Natural killer cell treated with Interleukin-12 subunit alpha and Interleukin-12 subunit beta and Interleukin-15 and Interleukin-18, amount 100 ng/mL, for 72 hours (primary cell): ENCODE measurements at regions not wholly inside any gene's neighbourhood (a gene's known extent, or its start where the extent isn't known, plus 50 kb on each side); places are given as distances from the start of the nearest gene placed in this dataset.
"Not testable (repeated sequence)": the region's sequence is repeated elsewhere in the genome, so short reads cannot be mapped to it uniquely, and the experiment has no call there.

Experiments
- ATAC-seq, 2 donors: fragments of 150-1000 bp; cut with Tn5 transposase in 1 of 2; sonication (Bioruptor Pico), chemical (Tn5 transposase) in 1 of 2; 2 replicates each; pipeline ENCODE4 v1.10.0; 2021
- DNase-seq: peaks from one replicate; pipeline ENCODE4 v3.0.0; 2022; ENCODE audit warnings: low spot score
- H3K27ac Mint-ChIP-seq, 2 donors: 1 replicate in 1 of 2; 2 replicates in 1 of 2; pipeline ENCODE4 v1.8.0; 2022; ENCODE audit warnings: mixed read lengths in 2 of 2, mild to moderate bottlenecking in 1 of 2, moderate library complexity in 1 of 2
- H3K27me3 Mint-ChIP-seq, 2 donors: 1 replicate in 1 of 2; 2 replicates in 1 of 2; pipeline ENCODE4 v1.8.0; 2022; ENCODE audit warnings: mixed read lengths in 2 of 2
- H3K36me3 Mint-ChIP-seq: one replicate; pipeline ENCODE4 v1.8.0; 2022; ENCODE audit warnings: mixed read lengths
- H3K4me1 Mint-ChIP-seq, 2 donors: 1 replicate in 1 of 2; 2 replicates in 1 of 2; pipeline ENCODE4 v1.8.0; 2022; ENCODE audit warnings: low read depth in 2 of 2, mixed read lengths in 2 of 2, mild to moderate bottlenecking in 1 of 2
- H3K4me3 Mint-ChIP-seq: one replicate; pipeline ENCODE4 v1.8.0; 2022; ENCODE audit warnings: mixed read lengths
- H3K9me3 Mint-ChIP-seq: 2 replicates; pipeline ENCODE4 v1.8.0; 2022; ENCODE audit warnings: mixed read lengths

DNA sequence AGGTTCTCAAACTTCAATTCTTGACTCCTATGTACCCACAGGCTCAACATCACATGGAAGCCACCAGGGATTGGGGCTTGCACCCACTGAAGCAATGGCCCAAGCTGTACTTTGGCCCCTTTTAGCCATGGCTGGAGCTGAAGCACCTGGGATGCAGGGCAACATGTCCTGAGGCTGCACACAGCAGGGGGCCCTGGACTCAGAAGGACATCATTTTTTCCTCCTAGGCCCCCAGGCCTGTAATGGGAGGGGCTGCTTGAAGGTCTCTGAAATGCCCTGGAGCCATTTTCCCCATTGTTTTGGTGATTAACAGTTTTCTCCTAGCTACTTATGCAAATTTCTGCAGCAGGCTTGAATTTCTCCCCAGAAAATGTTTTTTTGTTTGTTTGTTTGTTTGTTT is 465.1 kb upstream of the PCDH10 start:
- no peaks in the 10 kb centered on the region for H3K4me1 Mint-ChIP-seq
- DNase-seq = no peak
- H3K9me3 Mint-ChIP-seq = peaks cover 21% of the 10 kb centered on the region
- no peak overlapping the region for H3K27ac Mint-ChIP-seq
- H3K36me3 Mint-ChIP-seq = peaks cover 7% of the 10 kb centered on the region
- H3K4me3 Mint-ChIP-seq = no peak overlapping the region
- no peaks in the 10 kb centered on the region for H3K27me3 Mint-ChIP-seq
- ATAC-seq = no peak

DNA sequence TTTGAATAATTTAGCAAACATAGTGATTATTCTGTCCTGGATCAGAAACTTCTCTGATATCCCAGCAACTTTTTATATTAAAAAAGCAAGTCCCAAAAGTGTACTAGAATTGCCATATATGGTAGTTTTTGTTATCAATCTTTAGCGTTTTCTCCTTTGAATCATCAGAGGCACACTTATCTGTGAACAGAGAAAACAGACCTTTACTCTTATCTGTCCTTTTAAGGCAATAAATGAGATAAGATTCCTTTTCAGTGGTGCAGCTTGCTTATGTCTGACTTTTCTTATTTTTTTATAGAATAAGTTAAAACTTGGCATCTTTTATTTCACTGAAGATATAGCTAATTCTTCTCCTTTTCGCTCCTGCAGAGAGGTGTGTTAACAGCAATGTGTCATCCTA is 458.1 kb upstream of the PCDH10 start:
- ATAC-seq = no peak
- DNase-seq = no peak
- peaks cover 11% of the 10 kb centered on the region for H3K9me3 Mint-ChIP-seq
- H3K4me1 Mint-ChIP-seq = no peaks in the 10 kb centered on the region
- no peaks in the 10 kb centered on the region for H3K27me3 Mint-ChIP-seq
- H3K36me3 Mint-ChIP-seq = peaks cover 4% of the 10 kb centered on the region
- no peak overlapping the region for H3K4me3 Mint-ChIP-seq
- H3K27ac Mint-ChIP-seq = no peak overlapping the region

DNA sequence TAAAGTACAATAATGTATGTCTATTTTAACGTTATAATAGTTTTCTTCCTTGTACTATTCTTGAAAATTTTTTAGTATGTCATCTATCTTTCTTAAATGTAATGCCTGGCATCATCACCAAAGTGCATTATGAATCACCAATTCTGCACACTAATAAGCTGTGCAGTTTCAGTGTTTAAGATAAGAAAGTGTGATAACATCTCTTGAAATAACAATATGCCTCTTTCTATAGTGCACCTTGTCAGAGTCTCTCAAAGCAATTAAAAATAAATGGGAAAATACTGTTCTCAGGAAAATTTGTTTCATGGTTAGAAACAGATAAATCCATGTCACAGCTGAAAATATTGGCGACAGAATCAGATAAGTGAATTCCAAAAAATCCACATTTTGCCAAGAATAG is 457.4 kb upstream of the PCDH10 start:
- Mint-ChIP-seq H3K27ac (no peak overlapping the region), H3K4me1 (no peaks in the 10 kb centered on the region), H3K4me3 (no peak overlapping the region), H3K27me3 (no peaks in the 10 kb centered on the region), H3K36me3 (peaks cover 4% of the 10 kb centered on the region), H3K9me3 (peaks cover 11% of the 10 kb centered on the region)
- DNase-seq (no peak), ATAC-seq (no peak)

DNA sequence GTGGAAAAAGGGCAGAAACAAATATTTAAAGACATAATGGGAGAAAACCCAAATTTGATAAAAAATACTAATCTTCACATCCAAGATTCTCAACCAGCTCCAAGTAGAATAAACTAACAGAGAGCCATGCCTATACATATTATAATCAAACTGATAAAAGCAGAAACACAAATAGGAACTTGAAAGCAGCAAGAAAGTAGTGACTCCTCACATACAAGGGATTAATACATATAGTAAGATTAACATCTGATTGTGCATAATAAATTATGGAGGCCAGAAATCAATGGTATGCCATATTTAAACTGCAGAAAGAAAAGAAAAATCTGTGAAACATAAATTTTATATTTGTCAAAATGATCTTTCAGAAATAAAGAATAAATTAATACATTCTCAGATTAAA is 454.3 kb upstream of the PCDH10 start:
- Mint-ChIP-seq H3K9me3 (peaks cover 6% of the 10 kb centered on the region), H3K4me1 (no peaks in the 10 kb centered on the region), H3K27me3 (no peaks in the 10 kb centered on the region), H3K27ac (no peak overlapping the region), H3K36me3 (peaks cover 4% of the 10 kb centered on the region), H3K4me3 (no peak overlapping the region)
- DNase-seq = no peak
- ATAC-seq = no peak

DNA sequence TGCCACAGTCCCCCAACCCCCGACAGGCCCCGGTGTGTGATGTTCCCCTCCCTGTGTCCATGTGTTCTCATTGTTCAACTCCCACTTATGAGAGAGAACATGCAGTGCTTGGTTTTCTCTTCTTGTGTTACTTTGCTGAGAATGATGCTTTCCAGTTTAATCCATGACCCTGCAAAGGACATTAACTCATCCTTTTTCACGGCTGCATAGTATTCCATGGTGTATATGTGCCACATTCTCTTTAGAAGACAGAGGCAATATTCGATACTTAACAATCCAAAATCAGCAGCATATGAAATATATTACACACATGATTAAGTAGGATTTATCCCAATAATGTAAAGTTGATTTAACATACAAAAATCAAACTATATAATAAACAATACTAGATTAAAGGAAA is 451.6 kb upstream of the PCDH10 start:
- not testable (repeated sequence) for H3K36me3 Mint-ChIP-seq, H3K4me3 Mint-ChIP-seq, H3K27ac Mint-ChIP-seq, H3K27me3 Mint-ChIP-seq, H3K4me1 Mint-ChIP-seq, DNase-seq, ATAC-seq
- peaks cover 13% of the 10 kb centered on the region for H3K9me3 Mint-ChIP-seq

DNA sequence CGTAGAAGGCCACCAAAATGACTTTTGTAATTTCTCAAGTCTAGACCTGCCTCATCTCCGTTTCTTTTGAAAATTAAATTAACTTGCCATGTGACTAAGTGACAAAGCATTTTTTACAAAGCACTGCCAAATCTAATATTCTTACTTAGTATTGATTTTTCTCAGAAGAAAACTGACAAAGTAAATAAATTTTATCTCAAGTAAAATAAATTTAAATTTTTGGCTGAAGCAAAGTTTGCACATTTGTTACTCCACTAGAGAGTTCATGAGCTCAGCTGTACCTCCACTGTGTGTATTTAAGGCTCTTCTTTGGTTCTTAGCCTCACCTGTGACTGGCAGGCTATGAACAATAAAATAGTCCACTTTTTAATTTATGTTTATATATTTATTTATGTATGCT is 441.1 kb upstream of the PCDH10 start:
- H3K27me3 Mint-ChIP-seq = no peaks in the 10 kb centered on the region
- H3K36me3 Mint-ChIP-seq = no peaks in the 10 kb centered on the region
- ATAC-seq = no peak
- no peak overlapping the region for H3K4me3 Mint-ChIP-seq
- H3K9me3 Mint-ChIP-seq = peaks cover 18% of the 10 kb centered on the region
- no peak overlapping the region for H3K27ac Mint-ChIP-seq
- DNase-seq = no peak
- no peaks in the 10 kb centered on the region for H3K4me1 Mint-ChIP-seq

DNA sequence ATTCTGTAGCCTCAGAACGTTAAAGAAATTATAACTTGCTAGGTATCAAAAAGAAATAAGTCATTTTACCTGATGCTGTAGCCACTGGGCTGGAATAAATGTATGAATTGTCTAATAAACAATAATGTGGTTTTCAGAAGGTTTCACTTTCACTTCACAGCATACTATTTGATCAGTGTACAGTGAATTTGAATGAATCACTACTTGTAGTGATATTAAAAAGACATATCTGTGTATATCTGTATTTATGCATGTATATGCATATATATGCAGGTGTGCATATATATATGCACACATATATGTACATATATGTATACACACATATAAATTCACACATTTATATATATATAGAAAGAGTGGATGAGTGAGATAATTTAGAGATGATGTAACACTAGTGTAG is 440.0 kb upstream of the PCDH10 start:
- Mint-ChIP-seq H3K4me3 (no peak overlapping the region), H3K27ac (no peak overlapping the region), H3K9me3 (peaks cover 18% of the 10 kb centered on the region), H3K36me3 (no peaks in the 10 kb centered on the region), H3K4me1 (no peaks in the 10 kb centered on the region), H3K27me3 (no peaks in the 10 kb centered on the region)
- ATAC-seq (no peak), DNase-seq (no peak)

DNA sequence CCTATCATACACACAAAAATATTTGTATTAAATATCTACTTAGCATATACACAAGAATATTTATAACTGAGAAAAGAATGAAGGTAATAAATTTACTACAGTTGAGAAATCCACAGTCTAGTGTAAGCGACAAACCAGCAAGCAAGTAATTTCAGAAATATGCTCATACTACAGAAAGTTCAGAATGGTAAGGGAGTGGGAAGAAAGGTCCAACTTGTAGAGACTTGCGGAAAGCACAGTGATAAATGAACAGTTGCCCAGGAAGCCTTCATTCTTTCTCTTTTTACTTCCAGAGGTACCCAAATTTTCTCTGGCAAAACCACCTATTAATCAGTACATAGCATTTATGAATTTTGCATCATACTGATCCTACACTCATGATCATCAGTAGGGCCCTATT is 438.1 kb upstream of the PCDH10 start:
- no peaks in the 10 kb centered on the region for H3K4me1 Mint-ChIP-seq
- ATAC-seq = no peak
- no peaks in the 10 kb centered on the region for H3K27me3 Mint-ChIP-seq
- DNase-seq = no peak
- H3K36me3 Mint-ChIP-seq = no peaks in the 10 kb centered on the region
- H3K9me3 Mint-ChIP-seq = peaks cover 18% of the 10 kb centered on the region
- no peak overlapping the region for H3K27ac Mint-ChIP-seq
- H3K4me3 Mint-ChIP-seq = no peak overlapping the region

DNA sequence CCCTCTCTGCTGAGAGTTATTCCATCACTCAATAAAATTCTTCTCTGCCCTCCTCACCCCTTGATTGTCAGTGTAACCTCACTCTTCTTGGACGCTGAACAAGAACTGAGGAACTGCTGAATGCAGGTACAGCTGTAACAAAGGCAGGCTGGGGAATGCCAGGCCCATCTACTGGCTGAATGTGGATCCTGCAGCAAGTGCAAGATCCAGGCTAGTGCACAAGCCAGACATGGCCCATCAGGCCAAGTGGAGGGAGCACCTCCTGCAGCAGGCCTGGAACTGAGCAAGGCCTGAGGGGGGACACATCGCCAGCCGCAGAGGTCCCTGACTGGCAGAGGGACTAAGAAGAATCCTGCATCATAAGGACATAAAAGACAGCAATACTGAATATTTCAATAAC is 411.8 kb upstream of the PCDH10 start:
- H3K36me3 Mint-ChIP-seq = no peaks in the 10 kb centered on the region
- H3K27ac Mint-ChIP-seq = no peak overlapping the region
- no peak for DNase-seq
- no peak overlapping the region for H3K4me3 Mint-ChIP-seq
- ATAC-seq = no peak
- H3K4me1 Mint-ChIP-seq = no peaks in the 10 kb centered on the region
- H3K27me3 Mint-ChIP-seq = no peaks in the 10 kb centered on the region
- H3K9me3 Mint-ChIP-seq = peaks cover 16% of the 10 kb centered on the region

DNA sequence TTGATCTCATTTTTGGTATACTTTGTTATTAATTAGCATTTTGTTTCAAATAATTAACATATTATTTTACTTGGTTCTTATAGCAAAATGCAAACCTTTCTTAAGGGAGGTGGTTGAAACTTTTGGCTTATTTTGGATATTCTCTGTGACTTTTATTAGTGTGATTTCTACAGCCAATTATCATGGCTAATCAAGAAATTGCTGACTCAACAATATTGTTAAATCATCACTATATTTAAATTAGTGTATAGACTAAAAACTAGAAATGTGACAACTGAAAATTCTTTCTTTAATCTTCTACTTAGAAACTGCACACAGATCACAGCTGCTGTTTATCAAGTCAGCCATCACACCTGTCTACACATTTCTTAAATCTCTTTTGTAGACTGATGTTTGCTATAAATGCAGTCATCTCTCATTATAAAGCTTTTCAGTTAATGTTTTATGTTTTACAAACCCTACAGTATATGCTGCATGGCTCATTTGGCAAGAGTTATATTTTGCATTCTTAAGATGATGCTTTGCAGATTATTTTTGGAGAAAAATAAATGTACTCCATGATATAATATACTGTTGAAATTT is 389.8 kb upstream of the PCDH10 start:
- no peak overlapping the region for H3K27ac Mint-ChIP-seq
- ATAC-seq (no peak), DNase-seq (no peak)
- H3K4me3 Mint-ChIP-seq = no peak overlapping the region
- H3K27me3 Mint-ChIP-seq = no peaks in the 10 kb centered on the region
- no peaks in the 10 kb centered on the region for H3K4me1 Mint-ChIP-seq
- no peaks in the 10 kb centered on the region for H3K36me3 Mint-ChIP-seq
- peaks cover 4% of the 10 kb centered on the region for H3K9me3 Mint-ChIP-seq

DNA sequence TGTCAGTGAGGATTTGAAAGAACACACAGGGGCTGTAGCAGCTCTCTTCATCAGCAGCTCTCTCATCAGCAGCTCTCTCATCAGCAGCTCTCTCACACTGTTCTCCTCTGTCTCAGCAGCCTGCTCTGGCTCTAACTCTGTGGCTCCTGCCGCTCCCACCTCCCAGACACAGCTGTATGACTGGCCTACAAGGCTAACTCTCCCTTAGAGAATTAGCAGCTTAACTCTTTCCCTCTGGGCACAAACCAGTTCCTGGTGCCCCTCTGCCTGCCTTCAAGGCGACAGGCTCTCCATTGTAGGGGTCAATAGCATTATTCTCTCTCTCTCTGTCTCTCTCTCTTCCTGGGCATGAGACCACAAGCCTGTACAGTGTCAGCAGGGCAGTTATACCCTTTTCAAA is 385.6 kb upstream of the PCDH10 start:
- Mint-ChIP-seq H3K4me1 (no peaks in the 10 kb centered on the region), H3K27ac (no peak overlapping the region), H3K27me3 (no peaks in the 10 kb centered on the region), H3K9me3 (peaks cover 7% of the 10 kb centered on the region), H3K36me3 (no peaks in the 10 kb centered on the region), H3K4me3 (no peak overlapping the region)
- no peak for ATAC-seq
- no peak for DNase-seq

DNA sequence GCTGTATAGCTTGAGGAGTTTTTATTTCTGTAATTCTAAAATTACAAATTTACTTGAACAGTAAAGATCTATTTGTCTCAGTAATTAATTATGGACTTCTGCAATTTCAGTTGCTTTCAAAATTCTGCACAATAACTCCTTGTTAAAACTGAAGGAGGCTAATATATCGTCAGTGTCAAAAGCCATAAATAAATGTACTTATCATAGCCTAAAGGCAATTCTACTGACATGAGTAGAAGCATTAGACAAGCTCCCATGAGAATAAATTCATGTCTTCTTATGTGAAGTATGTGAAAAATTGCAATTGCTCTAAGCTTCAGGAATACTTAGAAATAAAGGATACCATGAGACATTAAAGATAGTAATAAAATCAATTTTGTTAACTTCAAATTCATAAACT is 381.2 kb upstream of the PCDH10 start:
- no peak for ATAC-seq
- no peaks in the 10 kb centered on the region for H3K4me1 Mint-ChIP-seq
- peaks cover 18% of the 10 kb centered on the region for H3K9me3 Mint-ChIP-seq
- H3K36me3 Mint-ChIP-seq = peaks cover 9% of the 10 kb centered on the region
- no peak for DNase-seq
- H3K27ac Mint-ChIP-seq = no peak overlapping the region
- no peaks in the 10 kb centered on the region for H3K27me3 Mint-ChIP-seq
- H3K4me3 Mint-ChIP-seq = no peak overlapping the region

DNA sequence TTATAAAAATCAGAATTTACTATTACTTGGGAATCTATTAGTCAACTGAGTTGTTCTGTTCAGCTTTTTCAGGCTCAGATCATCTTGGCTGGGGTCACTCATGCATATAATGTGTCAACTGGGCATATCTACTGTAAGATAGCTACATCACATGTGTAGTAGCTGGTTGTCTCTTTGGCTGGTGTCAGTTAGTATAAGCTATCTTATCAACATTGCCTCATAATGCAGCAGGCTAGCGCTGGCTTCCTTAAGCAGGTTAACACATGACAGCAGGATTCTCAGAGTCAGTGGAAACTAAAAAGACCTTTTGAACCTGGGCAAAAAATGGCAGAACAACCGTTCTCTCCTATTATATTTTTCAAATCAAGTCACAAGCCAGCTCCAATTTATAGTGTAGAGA is 378.3 kb upstream of the PCDH10 start:
- H3K4me1 Mint-ChIP-seq = no peaks in the 10 kb centered on the region
- H3K9me3 Mint-ChIP-seq = peaks cover 15% of the 10 kb centered on the region
- DNase-seq (no peak), ATAC-seq (no peak)
- peaks cover 13% of the 10 kb centered on the region for H3K36me3 Mint-ChIP-seq
- no peaks in the 10 kb centered on the region for H3K27me3 Mint-ChIP-seq
- H3K27ac Mint-ChIP-seq = no peak overlapping the region
- no peak overlapping the region for H3K4me3 Mint-ChIP-seq

DNA sequence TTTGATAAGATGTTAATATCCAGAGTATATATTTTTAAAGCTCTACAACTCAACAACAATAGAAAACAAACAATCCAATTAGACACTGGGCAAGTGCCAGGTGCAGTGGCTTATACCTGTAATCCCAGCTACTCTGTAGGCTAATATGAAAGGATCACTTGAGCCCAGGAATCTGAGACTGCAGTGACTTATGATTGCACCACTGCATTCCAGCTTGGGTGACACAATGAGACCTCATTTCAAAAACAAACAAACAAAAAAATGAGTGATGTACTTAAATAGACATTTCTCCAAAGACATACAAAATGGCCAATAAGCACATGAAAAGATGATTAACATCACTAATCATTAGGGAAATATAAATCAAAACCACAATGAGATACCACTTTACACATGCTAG is 356.8 kb upstream of the PCDH10 start:
- Mint-ChIP-seq H3K4me1 (no peaks in the 10 kb centered on the region), H3K4me3 (no peak overlapping the region), H3K27me3 (no peaks in the 10 kb centered on the region), H3K27ac (no peak overlapping the region), H3K9me3 (peaks cover 10% of the 10 kb centered on the region), H3K36me3 (no peaks in the 10 kb centered on the region)
- DNase-seq (no peak), ATAC-seq (no peak)

DNA sequence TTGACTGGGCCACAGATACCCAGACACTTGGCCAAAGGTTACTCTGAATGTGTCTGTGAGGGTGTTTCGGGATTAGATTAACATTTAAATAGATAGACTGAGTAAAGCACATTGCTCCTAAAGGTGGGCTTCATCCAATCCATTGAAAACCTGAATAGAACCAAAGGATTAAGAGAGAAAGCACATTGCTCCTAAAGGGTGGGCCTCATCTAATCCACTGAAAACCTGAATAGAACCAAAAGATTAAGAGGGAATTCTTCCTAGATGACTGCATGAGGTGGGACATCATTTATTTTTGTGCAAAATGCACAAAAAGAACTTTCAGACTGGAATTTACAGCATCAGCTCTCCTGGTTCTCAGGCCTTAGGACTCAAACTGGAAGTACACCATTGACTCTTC is 351.2 kb upstream of the PCDH10 start:
- Mint-ChIP-seq H3K4me3 (no peak overlapping the region), H3K27me3 (no peaks in the 10 kb centered on the region), H3K4me1 (no peaks in the 10 kb centered on the region), H3K27ac (no peak overlapping the region), H3K9me3 (peaks cover 4% of the 10 kb centered on the region), H3K36me3 (peaks cover 6% of the 10 kb centered on the region)
- DNase-seq (no peak), ATAC-seq (no peak)
